Hematopoietic multipotent progenitor cell (in vitro differentiated cells): ENCODE measurements at regions not wholly inside any gene's neighbourhood (a gene's known extent, or its start where the extent isn't known, plus 50 kb on each side); places are given as distances from the start of the nearest gene placed in this dataset.
"Not testable (repeated sequence)": the region's sequence is repeated elsewhere in the genome, so short reads cannot be mapped to it uniquely, and the experiment has no call there.

Source experiments
- DNase-seq, 3 donors: peaks; one replicate each; pipeline ENCODE4 v3.0.0-alpha.2; 2011 to 2015; ENCODE audit warnings: low read depth in 2 of 3, low spot score in 2 of 3

- no peak for DNase-seq
Observed at GRCh38 chr2:66186537-66186936, 248.4 kb upstream of the MEIS1 start.

GRCh38 chr2:66185497-66186054 is 249.3 kb upstream of the MEIS1 start:
- no peak for DNase-seq

DNA sequence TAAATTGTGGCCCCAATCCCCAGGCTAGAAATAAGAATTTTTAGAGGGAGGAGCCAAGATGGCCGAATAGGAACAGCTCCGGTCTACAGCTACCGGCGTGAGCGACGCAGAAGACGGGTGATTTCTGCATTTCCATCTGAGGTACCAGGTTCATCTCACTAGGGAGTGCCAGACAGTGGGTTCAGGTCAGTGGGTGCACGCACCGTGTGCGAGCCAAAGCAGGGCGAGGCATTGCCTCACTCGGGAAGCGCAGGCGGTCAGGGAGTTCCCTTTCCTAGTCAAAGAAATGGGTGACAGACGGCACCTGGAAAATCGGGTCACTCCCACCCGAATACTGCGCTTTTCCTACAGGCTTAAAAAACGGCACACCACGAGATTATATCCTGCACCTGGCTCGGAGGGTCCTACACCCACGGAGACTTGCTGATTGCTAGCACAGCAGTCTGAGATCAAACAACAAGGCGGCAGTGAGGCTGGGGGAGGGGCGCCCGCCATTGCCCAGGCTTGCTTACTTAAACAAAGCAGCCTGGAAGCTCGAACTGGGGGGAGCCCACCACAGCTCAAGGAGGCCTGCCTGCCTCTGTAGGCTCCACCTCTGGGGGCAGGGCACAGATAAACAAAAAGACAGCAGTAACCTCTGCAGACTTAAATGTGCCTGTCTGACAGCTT is 257.7 kb upstream of the MEIS1 start:
- not testable (repeated sequence) for DNase-seq

GRCh38 chr2:66174491-66174890 is 260.4 kb upstream of the MEIS1 start:
- DNase-seq: no peak

GRCh38 chr2:66173645-66174044 is 261.3 kb upstream of the MEIS1 start:
- no peak for DNase-seq

DNA sequence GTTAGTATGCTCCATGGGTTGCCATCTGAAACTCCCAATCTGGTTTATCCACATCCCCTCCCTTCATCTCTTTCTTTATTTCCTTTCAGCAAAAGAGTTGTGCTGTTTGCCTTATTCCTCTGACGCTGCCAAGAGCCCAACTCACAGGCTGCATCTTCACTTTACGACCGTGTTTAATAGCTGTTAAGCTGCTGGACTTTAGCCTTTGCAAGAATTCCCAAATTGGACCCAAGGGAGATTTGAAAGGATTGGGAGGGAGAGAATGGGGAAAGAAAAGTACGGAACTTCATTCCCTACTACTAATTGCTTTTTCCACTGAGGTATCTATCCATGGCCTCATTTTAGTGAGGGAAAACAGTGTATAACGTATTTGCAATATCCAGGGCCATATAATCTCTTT is 263.4 kb upstream of the MEIS1 start:
- DNase-seq: no peak

- no peak for DNase-seq
Observed at GRCh38 chr2:66170744-66171330, 264.1 kb upstream of the MEIS1 start.

- DNase-seq: no peak
Observed at GRCh38 chr2:66169076-66169475, 265.8 kb upstream of the MEIS1 start.

- no peak for DNase-seq
Observed at GRCh38 chr2:66164470-66164869, 270.5 kb upstream of the MEIS1 start.

DNA sequence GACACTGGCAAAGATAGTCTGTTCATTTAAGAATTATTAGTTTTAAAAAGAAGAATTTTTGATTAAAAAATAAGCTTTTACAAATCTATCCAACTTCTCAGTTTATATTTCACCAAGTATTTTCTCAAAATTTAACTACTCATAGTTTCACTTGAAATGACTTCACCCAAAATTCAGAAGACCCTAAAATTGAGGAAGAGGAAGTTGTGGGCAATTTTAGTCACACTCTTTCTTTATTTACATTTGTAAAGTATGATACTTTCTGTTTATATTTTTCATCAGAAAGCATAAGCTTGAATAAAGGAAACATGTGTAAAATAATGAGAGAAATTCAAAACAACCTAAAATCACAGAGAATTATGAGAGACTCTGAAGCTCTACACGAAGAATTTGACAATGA is 278.8 kb upstream of the MEIS1 start:
- DNase-seq: peak in 2 of 3 donors; percentile 3 to 21

DNA sequence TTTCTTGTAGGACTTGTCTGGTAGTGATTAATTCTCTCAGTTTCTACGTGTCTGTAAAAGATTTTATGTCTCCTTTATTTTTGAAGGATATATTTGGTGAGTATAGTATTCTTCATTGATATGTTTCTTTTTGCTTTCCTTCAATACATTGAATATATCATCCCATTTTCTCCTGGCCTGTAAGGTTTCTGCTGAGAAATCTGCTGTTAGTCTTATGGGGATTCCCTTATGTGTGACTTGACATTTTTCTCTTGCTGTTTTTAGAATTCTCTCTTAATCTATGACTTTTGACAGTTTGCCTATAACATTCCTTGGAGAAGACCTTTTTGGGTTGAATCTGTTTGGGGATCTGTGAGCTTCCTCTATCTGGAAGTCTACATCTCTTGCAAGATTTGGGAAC is 281.0 kb upstream of the MEIS1 start:
- DNase-seq: no peak

GRCh38 chr2:66145490-66145889 is 289.4 kb upstream of the MEIS1 start:
- no peak for DNase-seq

DNA sequence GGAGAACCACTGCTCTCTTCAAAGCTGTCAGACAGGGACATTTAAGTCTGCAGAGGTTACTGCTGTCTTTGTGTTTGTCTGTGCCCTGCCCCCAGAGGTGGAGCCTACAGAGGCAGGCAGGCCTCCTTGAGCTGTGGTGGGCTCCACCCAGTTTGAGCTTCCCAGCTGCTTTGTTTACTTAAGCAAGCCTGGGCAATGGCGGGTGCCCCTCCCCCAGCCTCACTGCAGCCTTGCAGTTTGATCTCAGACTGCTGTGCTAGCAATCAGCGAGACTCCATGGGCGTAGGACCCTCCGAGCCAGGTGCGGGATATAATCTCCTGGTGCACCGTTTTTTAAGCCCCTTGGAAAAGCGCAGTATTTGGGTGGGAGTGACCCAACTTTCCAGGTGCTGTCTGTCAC is 290.6 kb upstream of the MEIS1 start:
- not testable (repeated sequence) for DNase-seq

- DNase-seq: no peak
Observed at GRCh38 chr2:66137606-66138130, 297.3 kb upstream of the MEIS1 start.

DNA sequence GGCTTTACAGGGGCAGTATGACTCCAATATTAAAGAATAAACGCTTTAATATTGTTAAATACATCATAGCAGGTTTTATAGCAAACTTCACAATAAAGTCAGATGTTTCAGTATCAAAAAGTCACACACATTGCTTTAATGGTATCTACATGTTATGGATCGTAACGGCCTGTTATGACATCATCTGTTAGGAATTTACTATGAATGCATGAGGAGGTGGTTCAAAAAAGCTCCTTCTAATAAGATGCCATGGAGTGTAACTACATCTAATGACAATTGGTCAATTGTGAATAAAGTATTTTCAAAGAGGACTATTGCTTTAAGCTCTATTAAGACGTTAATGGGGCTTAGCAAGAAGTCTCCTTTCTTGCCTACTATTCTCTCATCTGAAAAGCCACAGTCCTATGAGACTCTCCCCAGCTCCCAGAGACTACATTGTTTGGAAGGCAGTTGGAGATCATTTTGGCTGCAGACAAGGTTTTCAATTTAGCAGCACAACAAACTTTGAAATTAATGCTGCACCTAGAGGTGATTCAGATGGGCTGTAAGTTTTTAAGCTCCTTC is 300.7 kb upstream of the MEIS1 start:
- DNase-seq: no peak

- no peak for DNase-seq
Observed at GRCh38 chr2:66127656-66128055, 307.3 kb upstream of the MEIS1 start.

- DNase-seq: no peak
Observed at GRCh38 chr2:66127061-66127460, 307.9 kb upstream of the MEIS1 start.

GRCh38 chr2:66125951-66126350 is 309.0 kb upstream of the MEIS1 start:
- no peak for DNase-seq

- DNase-seq: no peak
Observed at GRCh38 chr2:66122516-66122915, 312.4 kb upstream of the MEIS1 start.

- DNase-seq: no peak
Observed at GRCh38 chr2:66121946-66122345, 313.0 kb upstream of the MEIS1 start.

- DNase-seq: no peak
Observed at GRCh38 chr2:66113988-66114625, 320.8 kb upstream of the MEIS1 start.
